Right lobe of liver (tissue), 4 donors: ENCODE measurements at regions not wholly inside any gene's neighbourhood (a gene's known extent, or its start where the extent isn't known, plus 50 kb on each side); places are given as distances from the start of the nearest gene placed in this dataset.

Experiments used
- POLR2A ChIP-seq: fragments of 450-650 bp; IDR thresholded peaks from one replicate; pipeline ENCODE4 v1.6.1; 2017; ENCODE audit warnings: antibody characterized with exemption, mild to moderate bottlenecking
- TF ChIP-seq, protein P1 (sequence below), 4 donors: fragments of 200-600 bp in 3 of 4; fragments of 450-650 bp in 1 of 4; IDR thresholded peaks; one replicate each; pipeline versions ENCODE4 v1.5.1 to v1.8.0; 2016 to 2022; ENCODE audit warnings: antibody characterized with exemption in 4 of 4, mild to moderate bottlenecking in 2 of 4
- donor health status: DM: no; HTN: no; CAD: no.
- donor health status: DM: no; HTN: no; CAD: no.
- donor health status: DM: no; HTN: yes; CAD: no.

DNA sequence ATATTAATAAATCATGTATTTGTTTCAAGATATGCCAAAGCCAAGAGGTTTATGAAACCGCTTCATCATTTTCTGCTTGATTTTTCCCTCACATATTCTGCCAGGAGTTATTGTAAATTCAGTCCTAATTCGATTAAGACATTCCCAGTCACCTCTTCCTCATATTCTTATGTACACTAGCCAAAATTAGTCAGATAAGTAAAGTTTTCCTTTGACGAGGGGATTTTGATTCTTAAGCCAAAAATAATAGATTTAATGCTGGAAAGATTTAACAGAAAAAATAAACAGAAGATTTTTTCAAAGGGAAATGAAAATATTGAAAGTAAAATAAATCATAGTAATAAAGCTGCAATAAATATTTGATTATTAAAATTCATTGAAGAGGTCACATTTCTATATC lies 51.0 kb upstream of the VEGFC start:
- TF ChIP-seq, protein P1, sequence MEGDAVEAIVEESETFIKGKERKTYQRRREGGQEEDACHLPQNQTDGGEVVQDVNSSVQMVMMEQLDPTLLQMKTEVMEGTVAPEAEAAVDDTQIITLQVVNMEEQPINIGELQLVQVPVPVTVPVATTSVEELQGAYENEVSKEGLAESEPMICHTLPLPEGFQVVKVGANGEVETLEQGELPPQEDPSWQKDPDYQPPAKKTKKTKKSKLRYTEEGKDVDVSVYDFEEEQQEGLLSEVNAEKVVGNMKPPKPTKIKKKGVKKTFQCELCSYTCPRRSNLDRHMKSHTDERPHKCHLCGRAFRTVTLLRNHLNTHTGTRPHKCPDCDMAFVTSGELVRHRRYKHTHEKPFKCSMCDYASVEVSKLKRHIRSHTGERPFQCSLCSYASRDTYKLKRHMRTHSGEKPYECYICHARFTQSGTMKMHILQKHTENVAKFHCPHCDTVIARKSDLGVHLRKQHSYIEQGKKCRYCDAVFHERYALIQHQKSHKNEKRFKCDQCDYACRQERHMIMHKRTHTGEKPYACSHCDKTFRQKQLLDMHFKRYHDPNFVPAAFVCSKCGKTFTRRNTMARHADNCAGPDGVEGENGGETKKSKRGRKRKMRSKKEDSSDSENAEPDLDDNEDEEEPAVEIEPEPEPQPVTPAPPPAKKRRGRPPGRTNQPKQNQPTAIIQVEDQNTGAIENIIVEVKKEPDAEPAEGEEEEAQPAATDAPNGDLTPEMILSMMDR (IDR thresholded peaks at IDR 0.05), result no peak
- TF ChIP-seq POLR2A, result no peak
